HG02571 (cell line): ENCODE measurements at regions not wholly inside any gene's neighbourhood (a gene's known extent, or its start where the extent isn't known, plus 50 kb on each side); places are given as distances from the start of the nearest gene placed in this dataset.

ENCODE experiments used
- ATAC-seq: cut with Tn5 transposase; IDR thresholded peaks from one replicate; pipeline ENCODE4 v1.9.1; 2021; ENCODE audit warnings: mild to moderate bottlenecking, moderate library complexity; ENCODE audit not compliant: unreplicated experiment

DNA sequence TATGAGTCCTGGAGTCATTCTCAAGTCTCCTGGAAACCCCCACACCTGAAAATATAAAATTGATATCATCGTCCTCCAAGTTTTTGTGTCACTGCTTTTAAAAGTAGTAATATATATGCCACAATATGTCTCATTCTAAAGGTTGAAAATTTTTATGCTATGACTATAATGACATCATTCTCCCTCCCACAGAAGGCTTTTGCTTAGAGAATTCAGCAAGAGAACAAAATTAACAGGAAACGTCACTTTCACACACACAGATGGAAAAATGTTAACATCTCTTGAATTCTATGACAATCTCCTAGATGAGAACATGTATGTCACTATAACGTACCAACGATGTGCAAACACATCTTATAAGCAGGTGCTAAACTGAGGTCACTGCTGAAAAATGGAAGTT is 498.3 kb downstream of the FOXG1 start:
- ATAC-seq, result no peak

DNA sequence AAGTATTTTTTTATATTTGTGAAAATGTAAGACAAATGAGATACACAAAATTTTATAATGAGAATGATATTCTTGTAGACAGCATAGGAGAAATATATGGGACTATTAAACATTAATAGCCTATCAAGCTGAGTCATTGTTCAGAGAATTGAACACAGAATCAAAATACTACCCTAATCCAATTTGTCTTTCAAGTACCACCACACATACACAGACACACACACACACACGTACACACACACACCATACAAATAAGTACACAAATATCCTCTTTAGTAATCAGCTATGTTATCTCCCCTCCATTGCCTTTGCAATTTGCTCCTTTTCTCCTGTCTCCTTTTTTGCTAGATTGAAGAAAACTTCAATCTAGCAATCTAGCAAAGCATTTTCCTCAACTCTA is 499.3 kb downstream of the FOXG1 start:
- no peak for ATAC-seq

- ATAC-seq, result no peak
Observed at GRCh38 chr14:29271669-29272068, 505.1 kb downstream of the FOXG1 start.

DNA sequence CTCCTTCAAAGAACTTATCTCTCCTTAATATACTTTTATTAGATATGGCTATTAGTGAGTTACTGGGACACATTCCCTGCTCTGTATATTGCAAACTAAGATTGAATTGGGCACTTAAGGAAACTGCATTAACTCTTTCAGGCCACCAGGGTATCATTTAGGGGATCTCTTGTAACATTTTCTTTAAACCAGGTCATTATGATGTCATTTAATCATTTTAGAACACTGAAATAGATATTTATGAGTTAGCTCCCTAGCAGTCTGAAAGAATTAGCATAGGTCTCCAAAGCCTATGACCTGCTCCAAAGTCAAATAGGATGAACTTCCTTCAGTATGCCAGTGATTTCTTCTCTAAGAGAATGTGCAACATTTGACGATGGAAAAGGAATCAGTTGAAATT is 506.9 kb downstream of the FOXG1 start:
- ATAC-seq, result no peak

DNA sequence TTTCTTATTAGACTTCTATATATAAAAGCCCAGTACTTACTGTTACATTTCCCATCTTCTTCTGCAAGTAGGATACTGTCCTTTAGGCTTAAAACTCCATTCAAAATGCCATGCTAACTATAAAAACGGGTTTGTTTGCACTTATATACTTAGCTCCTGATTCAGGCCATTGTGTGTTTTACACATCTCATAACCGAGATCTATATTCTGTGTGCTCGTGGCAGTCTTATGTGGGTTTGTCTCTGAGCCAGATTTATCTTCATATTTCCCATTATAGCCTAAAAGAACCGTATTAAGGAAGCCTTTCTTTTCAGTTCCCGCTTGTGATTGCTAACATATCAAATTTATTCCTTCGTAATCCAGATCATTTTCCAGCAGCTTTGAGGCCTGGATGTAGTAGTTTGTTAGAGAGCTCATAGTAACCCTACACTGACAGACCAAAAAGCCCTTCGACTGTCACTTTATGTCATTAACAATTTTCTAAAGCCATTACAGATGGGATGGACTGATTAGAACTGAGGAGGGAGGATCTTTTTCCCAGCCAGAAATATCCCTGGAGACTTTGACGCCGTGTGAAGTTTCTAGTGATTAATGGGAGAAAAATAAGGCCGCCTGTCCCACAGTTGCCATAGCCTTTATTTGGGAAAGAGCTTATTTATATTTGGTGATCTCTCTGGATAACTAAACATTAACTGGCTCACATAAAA is 508.5 kb downstream of the FOXG1 start:
- no peak for ATAC-seq

DNA sequence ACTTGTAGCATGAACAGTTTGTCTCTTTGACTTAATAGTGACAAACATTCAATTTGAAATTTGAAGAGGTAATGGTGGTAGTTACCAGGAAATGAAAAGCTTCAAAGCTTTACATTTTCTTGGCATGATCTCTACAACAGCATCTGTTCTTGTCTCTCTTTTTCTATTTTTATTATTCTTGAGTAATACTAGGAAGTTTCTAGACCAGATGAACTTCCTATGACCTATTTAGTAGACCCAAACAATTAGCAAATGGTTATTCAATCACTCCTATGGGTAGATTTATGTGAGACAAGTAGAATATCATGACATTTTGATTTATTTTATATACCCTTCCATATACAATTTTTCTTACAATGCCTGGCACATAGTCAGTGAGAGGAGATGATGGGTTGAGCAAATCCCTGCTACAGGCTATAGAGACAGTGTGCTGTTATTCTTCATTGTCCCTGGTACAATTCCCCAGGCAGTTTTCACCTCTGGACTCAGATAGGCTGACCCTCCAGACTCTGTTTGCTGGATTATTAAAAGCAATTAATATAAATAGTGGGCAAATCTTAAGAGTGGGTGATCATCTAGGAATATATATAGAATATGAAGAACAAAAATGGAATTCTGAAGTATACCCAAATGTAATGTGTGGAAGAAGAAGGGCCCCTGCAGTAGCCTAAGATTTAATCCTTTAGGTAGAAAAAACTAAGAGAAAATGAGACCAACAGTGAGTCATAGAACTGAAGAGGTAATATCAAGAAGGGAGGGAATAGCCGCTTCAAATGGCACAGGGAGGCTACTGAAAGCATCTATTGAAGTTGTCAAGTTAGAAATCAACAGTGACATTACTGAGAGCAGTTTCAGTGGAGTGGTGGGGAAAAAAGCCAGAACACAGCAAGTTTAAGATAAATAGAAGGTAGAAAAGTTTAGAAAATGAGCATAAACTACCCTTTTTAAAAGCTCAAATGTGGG is 512.0 kb downstream of the FOXG1 start:
- no peak for ATAC-seq

- no peak for ATAC-seq
Observed at GRCh38 chr14:29282169-29282568, 515.6 kb downstream of the FOXG1 start.

GRCh38 chr14:29290441-29290840 is 523.9 kb downstream of the FOXG1 start:
- no peak for ATAC-seq

DNA sequence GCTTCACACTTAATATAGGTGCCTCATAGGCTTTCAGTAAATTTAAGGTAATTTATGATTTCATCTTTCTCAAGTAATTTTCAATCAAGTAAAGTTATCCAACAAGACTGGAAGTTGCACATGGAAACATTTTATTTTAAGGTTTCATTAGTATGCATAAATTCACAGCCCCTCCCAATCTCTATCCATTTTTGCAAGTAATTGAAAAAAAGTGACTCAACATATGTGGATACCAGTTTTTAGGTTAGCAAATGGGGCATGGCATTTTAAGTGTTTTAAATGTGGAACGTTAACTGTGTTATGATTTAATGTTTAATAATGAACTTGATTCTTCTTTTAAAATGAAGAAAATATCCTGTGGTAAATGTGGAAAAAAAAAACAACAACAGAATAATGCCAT is 532.8 kb downstream of the FOXG1 start:
- no peak for ATAC-seq

DNA sequence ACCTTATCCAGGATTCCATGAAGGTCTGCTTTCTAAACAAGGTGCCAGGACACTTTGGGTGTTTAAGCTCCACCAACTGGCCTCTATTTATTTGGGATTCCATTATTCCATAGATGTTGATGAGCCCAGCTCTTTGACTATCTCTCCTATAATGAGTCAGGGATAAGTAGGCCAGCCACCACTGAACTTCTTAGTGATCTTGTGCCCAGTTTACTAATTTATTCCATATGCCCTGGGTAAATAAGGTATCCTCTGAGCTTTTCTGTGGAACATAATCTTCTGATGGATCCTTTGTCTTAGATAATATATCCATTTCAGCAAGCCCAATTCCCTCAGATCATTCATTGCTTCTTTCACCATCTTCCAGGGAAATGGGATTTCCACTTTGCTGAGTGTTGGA is 535.0 kb downstream of the FOXG1 start:
- ATAC-seq, result no peak

GRCh38 chr14:29310210-29310609 is 543.6 kb downstream of the FOXG1 start:
- ATAC-seq, result no peak

- no peak for ATAC-seq
Observed at GRCh38 chr14:29310757-29311156, 544.2 kb downstream of the FOXG1 start.

DNA sequence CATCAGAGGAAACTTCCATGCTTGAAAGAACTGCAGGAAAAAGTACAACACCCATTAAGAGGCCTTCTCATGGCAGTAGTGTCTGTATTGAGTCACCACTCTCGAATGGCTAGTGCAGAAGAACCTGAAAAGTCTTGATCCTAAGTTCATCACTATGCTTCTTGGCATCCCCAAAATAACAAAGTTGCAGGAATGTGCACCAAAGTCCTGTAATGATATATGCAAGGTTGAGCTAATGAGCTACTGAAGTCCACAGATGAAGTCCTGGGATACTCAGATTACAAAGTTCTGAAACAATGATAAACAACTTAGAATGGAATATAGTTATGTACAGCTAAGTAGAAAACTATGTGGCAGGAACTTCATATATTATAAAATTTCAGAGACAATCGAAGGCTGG is 545.4 kb downstream of the FOXG1 start:
- no peak for ATAC-seq

GRCh38 chr14:29316936-29317335 is 550.3 kb downstream of the FOXG1 start:
- ATAC-seq, result no peak

GRCh38 chr14:29317423-29317822 is 550.8 kb downstream of the FOXG1 start:
- ATAC-seq, result no peak

GRCh38 chr14:29320286-29320685 is 553.7 kb downstream of the FOXG1 start:
- no peak for ATAC-seq

GRCh38 chr14:29321646-29322045 is 555.1 kb downstream of the FOXG1 start:
- ATAC-seq, result no peak

GRCh38 chr14:29339494-29340172 is 573.0 kb downstream of the FOXG1 start:
- no peak for ATAC-seq

DNA sequence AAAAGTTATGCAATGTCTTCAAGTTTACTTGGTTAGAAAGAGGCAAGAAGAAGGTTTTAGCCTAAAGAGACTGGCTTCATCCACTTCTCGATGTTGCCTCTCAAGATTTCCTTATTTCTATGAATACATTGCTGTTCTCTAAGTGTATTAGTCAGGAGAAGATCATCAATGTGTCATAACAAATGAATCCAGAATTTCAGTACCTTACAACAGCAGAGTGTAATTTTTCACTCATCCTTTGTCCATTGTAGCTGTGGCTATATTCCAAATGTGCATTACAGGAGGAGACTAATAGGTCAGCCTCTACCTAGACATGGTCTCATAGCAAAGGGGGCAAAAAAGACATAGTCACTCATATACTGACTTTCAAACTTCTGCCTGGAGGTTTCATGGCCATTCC is 579.1 kb downstream of the PRKD1 start:
- no peak for ATAC-seq

- no peak for ATAC-seq
Observed at GRCh38 chr14:29350496-29350895, 577.2 kb downstream of the PRKD1 start.

DNA sequence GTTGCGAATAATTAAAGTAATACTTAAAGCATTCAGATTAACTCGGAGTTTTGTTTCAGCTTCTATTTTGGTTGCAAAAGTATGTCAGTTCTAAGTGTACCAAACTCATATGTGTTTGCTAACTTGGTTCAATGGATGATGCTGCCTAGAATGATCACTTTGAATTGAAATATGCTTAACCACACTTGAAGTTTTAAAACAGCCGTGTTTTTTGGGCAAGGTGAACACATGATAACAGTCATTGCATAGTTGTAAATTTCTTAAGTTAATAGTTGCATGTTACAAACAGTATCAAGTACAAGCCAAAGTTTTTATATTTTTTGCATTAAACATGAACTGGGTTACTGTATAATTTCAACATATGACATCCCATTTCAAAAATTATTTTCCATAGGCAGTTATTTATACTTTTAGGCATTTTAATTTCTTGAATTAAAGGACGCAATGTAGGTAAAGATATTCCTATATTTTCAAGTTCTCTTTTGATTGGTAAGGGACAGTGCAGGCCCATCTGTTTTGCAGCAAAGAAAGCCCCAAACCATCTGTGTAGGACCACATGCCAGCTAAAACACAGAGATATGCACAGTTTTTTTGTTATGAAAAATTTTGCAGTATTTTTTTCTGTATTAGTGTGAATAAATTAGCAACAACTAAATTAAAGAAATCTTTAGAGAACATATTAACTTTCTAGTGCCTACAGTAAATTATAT is 575.5 kb downstream of the PRKD1 start:
- no peak for ATAC-seq
